Adrenal gland (tissue), 5 donors: ENCODE measurements at regions not wholly inside any gene's neighbourhood (a gene's known extent, or its start where the extent isn't known, plus 50 kb on each side); places are given as distances from the start of the nearest gene placed in this dataset.
"Not testable (repeated sequence)": the region's sequence is repeated elsewhere in the genome, so short reads cannot be mapped to it uniquely, and the experiment has no call there.

Experiments
- POLR2A ChIP-seq, 2 donors: fragments of 450-650 bp; IDR thresholded peaks; one replicate each; pipeline ENCODE4 v1.6.1; 2017; ENCODE audit warnings: antibody characterized with exemption in 2 of 2, mild to moderate bottlenecking in 2 of 2, moderate library complexity in 1 of 2
- TF ChIP-seq, protein P1 (sequence below), 6 experiments: fragments of 450-650 bp in 4 of 6; fragments of 200-600 bp in 2 of 6; sonication (generic) in 1 of 6; IDR thresholded peaks; 1 replicate in 5 of 6; 2 replicates in 1 of 6; pipeline versions ENCODE4 v1.5.1 to v1.8.0; 2016 to 2021; ENCODE audit warnings: antibody characterized with exemption in 6 of 6, mild to moderate bottlenecking in 2 of 6, moderate library complexity in 1 of 6
- donor health status: DM: no; HTN: no; CAD: no.

DNA sequence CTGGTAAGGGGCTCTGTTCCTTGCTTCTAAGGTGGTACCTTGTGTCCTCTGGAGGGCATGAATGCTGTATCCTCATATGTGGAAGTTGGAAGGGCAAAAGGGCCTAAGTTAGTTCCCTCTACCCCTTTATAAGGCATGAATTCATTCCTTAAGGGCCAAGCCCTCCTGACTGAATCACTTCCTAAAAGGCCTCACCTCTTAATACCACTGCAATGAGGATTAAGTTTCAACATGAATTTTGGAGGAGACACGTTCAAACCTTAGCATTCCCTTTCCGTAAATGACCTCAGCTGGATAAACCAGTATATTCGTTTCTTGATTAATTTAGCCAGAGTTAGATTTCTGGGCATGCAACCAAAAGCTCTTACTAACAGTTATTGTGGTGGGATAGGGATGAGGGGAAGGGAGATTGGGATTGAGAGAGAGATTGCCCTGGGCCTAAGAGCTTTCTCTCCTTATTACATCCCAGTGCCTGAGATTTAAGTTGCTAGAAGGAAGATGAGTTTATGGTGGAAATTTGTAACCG lies 70.8 kb downstream of the NPIPA7 start:
- TF ChIP-seq, protein P1, sequence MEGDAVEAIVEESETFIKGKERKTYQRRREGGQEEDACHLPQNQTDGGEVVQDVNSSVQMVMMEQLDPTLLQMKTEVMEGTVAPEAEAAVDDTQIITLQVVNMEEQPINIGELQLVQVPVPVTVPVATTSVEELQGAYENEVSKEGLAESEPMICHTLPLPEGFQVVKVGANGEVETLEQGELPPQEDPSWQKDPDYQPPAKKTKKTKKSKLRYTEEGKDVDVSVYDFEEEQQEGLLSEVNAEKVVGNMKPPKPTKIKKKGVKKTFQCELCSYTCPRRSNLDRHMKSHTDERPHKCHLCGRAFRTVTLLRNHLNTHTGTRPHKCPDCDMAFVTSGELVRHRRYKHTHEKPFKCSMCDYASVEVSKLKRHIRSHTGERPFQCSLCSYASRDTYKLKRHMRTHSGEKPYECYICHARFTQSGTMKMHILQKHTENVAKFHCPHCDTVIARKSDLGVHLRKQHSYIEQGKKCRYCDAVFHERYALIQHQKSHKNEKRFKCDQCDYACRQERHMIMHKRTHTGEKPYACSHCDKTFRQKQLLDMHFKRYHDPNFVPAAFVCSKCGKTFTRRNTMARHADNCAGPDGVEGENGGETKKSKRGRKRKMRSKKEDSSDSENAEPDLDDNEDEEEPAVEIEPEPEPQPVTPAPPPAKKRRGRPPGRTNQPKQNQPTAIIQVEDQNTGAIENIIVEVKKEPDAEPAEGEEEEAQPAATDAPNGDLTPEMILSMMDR (IDR thresholded peaks at IDR 0.05) = not testable (repeated sequence)
- not testable (repeated sequence) for TF ChIP-seq POLR2A (IDR thresholded peaks at IDR 0.05)
